Gastrocnemius medialis (tissue), 4 donors: ENCODE measurements at regions not wholly inside any gene's neighbourhood (a gene's known extent, or its start where the extent isn't known, plus 50 kb on each side); places are given as distances from the start of the nearest gene placed in this dataset.

Experiments
- ATAC-seq, 2 donors: fragments of 150-250 bp; one replicate each; pipeline ENCODE4 v1.9.1; 2016
- DNase-seq, 2 donors: peaks; one replicate each; pipeline ENCODE4 v3.0.0-alpha.2; 2019
- H3K27ac ChIP-seq, 4 donors: fragments of 200-600 bp; sonication (generic); 1 replicate in 1 of 4; 2 replicates in 3 of 4; pipeline ENCODE4 v1.5.1; 2016 to 2018; ENCODE audit warnings: mild to moderate bottlenecking in 2 of 4, moderate library complexity in 1 of 4
- H3K27me3 ChIP-seq, 3 donors: fragments of 200-600 bp; sonication (generic) in 2 of 3; 1 replicate in 1 of 3; 2 replicates in 2 of 3; pipeline versions ENCODE4 v1.5.1 to v1.6.0; 2016 to 2019; ENCODE audit warnings: mild to moderate bottlenecking in 1 of 3, moderate library complexity in 1 of 3
- H3K36me3 ChIP-seq, 2 donors: fragments of 200-600 bp; sonication (generic) in 1 of 2; one replicate each; pipeline ENCODE4 v1.5.1; 2017 to 2018
- H3K4me1 ChIP-seq, 2 donors: fragments of 200-600 bp; sonication (generic) in 1 of 2; one replicate each; pipeline ENCODE4 v1.5.1; 2016 to 2017; ENCODE audit warnings: mild to moderate bottlenecking in 2 of 2
- H3K4me3 ChIP-seq, 4 donors: fragments of 200-600 bp; sonication (generic) in 3 of 4; 1 replicate in 1 of 4; 2 replicates in 3 of 4; pipeline ENCODE4 v1.5.1; 2016 to 2019; ENCODE audit warnings: mild to moderate bottlenecking in 2 of 4
- H3K9me3 ChIP-seq, 3 donors: fragments of 200-600 bp; sonication (generic) in 2 of 3; 1 replicate in 1 of 3; 2 replicates in 2 of 3; pipeline ENCODE4 v1.5.1; 2016 to 2019
- CTCF ChIP-seq, 5 experiments: fragments of 450-650 bp in 3 of 5; fragments of 200-600 bp in 2 of 5; sonication (generic) in 2 of 5; IDR thresholded peaks in 4 of 5; conservative IDR thresholded peaks in 1 of 5; 1 replicate in 4 of 5; 2 replicates in 1 of 5; pipeline ENCODE4 v1.5.1; 2016 to 2019; ENCODE audit warnings: antibody characterized with exemption in 5 of 5, mild to moderate bottlenecking in 3 of 5, moderate library complexity in 3 of 5
- POLR2A ChIP-seq, 2 donors: fragments of 450-650 bp; IDR thresholded peaks; one replicate each; pipeline ENCODE4 v1.6.1; 2017; ENCODE audit warnings: antibody characterized with exemption in 2 of 2, mild to moderate bottlenecking in 2 of 2, moderate library complexity in 2 of 2
- in situ Hi-C, 4 donors: fragments of 200-750 bp; cut with MboI; loops; one replicate each; pipeline versions ENCODE4 v1.15.0 to v1.8.0; 2017; ENCODE audit warnings: low sequenced_read_pairs in 4 of 4
- intact Hi-C: fragments of 100-400 bp; cut with DNase I; formaldehyde crosslinking; loops from one replicate; pipeline ENCODE4 v1.15.1; 2023; ENCODE audit warnings: low total_unique reads

GRCh38 chr2:217687771-217688170 is 315.0 kb downstream of the TNS1 start:
- no peak for DNase-seq
- Histone ChIP-seq H3K27ac (peak overlapping the region; percentile 52 to 73 (median 61)), H3K27me3 (no peaks in the 10 kb centered on the region), H3K9me3 (no peaks in the 10 kb centered on the region), H3K4me3 (no peak overlapping the region), H3K36me3 (no peaks in the 10 kb centered on the region), H3K4me1 (peaks cover 5 to 11% of the 10 kb centered on the region in 2 donors)
- intact Hi-C loops (no loop called here), in situ Hi-C loops (no loop called here)
- ATAC-seq, result peak; percentile 44 to 58
- TF ChIP-seq POLR2A (IDR thresholded peaks at IDR 0.05) (peak in 1 of 2 donors; percentile 15), CTCF (IDR thresholded peaks at IDR 0.05 in 4 of 5, conservative IDR thresholded peaks at IDR 0.05 in 1 of 5) (no peak)

- peak overlapping the region; percentile 30 to 73 (median 53) for H3K27ac ChIP-seq
- TF ChIP-seq CTCF (IDR thresholded peaks at IDR 0.05 in 4 of 5, conservative IDR thresholded peaks at IDR 0.05 in 1 of 5), result no peak
- TF ChIP-seq POLR2A (IDR thresholded peaks at IDR 0.05), result peak in 1 of 2 donors; percentile 36
- peak; percentile 86 to 95 for ATAC-seq
- H3K36me3 ChIP-seq, result no peaks in the 10 kb centered on the region
- intact Hi-C loops, result no loop called here
- in situ Hi-C loops, result no loop called here
- H3K9me3 ChIP-seq, result no peaks in the 10 kb centered on the region
- no peaks in the 10 kb centered on the region for H3K27me3 ChIP-seq
- H3K4me3 ChIP-seq, result no peak overlapping the region
- peak; percentile 59 to 78 for DNase-seq
- peaks cover 5 to 11% of the 10 kb centered on the region in 2 donors for H3K4me1 ChIP-seq
Measured at GRCh38 chr2:217685255-217685605, 317.6 kb downstream of the TNS1 start.

GRCh38 chr2:217684431-217685254 is 318.2 kb downstream of the TNS1 start:
- DNase-seq (no peak), ATAC-seq (no peak)
- Histone ChIP-seq H3K4me1 (peaks cover 5 to 11% of the 10 kb centered on the region in 2 donors), H3K9me3 (no peaks in the 10 kb centered on the region), H3K27ac (peak overlapping the region; percentile 30 to 73 (median 53)), H3K36me3 (no peaks in the 10 kb centered on the region), H3K27me3 (no peaks in the 10 kb centered on the region), H3K4me3 (no peak overlapping the region)
- intact Hi-C loops (no loop called here), in situ Hi-C loops (no loop called here)
- TF ChIP-seq POLR2A (IDR thresholded peaks at IDR 0.05) (no peak), CTCF (IDR thresholded peaks at IDR 0.05 in 4 of 5, conservative IDR thresholded peaks at IDR 0.05 in 1 of 5) (no peak)

- DNase-seq (no peak), ATAC-seq (no peak)
- peak overlapping the region in 3 of 4 donors; percentile 46 to 73 (median 60) for H3K27ac ChIP-seq
- no peaks in the 10 kb centered on the region for H3K36me3 ChIP-seq
- H3K4me3 ChIP-seq, result no peak overlapping the region
- H3K27me3 ChIP-seq, result no peaks in the 10 kb centered on the region
- TF ChIP-seq POLR2A (IDR thresholded peaks at IDR 0.05) (no peak), CTCF (IDR thresholded peaks at IDR 0.05 in 4 of 5, conservative IDR thresholded peaks at IDR 0.05 in 1 of 5) (no peak)
- intact Hi-C loops, result no loop called here
- no peaks in the 10 kb centered on the region for H3K9me3 ChIP-seq
- H3K4me1 ChIP-seq, result peaks cover 5 to 11% of the 10 kb centered on the region in 2 donors
- in situ Hi-C loops, result no loop called here
Measured at GRCh38 chr2:217683106-217683870, 319.5 kb downstream of the TNS1 start.
